NCI-H2171 (cell line): ENCODE measurements at regions not wholly inside any gene's neighbourhood (a gene's known extent, or its start where the extent isn't known, plus 50 kb on each side); places are given as distances from the start of the nearest gene placed in this dataset.

Experiments
- DNase-seq: peaks from one replicate; lab custom pipeline; 2025; lab: John Stamatoyannopoulos, UW

DNA sequence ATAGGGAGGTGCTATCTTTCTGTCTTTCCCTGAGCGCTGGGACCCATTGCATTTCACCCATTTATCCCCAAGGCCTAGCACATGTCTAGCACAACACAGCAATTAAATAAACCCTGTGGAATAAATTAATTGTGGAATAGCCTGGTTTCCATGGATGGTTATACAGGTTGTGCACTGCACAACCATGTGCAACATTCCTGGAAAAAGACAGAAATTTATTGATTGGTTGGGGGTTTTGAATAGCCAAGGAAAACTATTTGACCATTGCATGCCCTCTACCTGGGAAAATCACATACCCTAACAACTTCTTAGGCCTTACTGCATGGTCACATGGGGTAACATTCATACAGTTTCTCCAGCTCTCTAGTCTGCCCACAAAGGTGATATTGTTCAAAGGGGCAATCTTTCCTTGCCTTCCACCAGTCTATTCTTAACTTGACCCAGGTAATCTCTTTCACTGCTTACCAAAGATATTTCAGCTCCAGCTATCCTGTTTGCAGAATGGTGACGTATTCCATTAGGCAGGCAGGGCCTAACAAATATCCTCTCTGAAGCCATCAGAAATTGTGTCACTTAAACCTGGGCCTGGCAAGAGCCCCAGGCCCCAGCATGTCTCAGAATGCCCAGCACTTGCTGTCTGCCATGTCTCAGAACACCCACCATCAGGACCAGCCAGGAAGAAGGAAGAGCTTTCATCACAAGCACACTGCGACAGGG, 157.9 kb upstream of the RAB4A start:
- no peak for DNase-seq

DNA sequence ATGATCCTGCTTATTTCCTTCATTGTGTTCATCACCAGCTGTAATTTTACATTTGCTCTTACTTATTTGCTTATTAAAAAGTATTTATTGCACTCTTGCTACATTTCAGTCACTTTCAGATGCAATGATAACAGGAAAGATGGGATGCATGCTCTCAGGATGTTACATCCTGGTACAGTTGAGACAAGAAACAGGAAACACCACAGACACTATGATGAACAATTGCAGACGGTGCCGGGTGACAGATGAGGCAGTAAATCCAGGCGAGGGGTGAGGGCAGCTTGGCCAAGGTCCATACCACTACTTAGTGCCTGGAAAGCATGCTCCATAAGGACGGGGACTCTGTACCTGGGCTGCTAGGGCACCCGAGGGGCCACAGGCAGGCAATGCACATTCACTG, 156.6 kb upstream of the RAB4A start:
- DNase-seq: no peak

DNA sequence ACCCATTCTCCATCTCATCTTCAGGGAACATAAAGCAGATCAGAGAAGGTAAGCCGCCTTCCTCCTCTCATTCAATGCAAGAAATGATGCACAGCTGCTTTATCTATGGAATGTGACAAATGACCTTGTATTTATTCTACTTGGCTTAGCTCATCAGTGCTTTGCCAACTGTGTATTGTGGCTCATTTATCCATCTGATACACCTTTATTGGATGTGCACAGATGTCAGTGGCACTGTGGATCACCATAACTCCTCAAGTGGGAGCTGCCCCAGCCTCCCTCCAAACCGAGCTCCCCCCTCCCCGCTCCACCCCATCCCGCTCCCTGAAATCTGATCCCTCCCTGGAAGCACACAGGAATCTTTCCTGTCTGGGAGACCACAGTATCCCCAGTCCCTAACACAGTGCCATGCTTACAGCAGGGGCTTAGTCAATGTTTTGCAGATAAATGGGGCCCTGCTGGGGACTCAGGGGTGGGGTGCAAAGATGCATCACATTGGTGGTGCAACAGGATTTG, 156.0 kb upstream of the RAB4A start:
- peak; percentile 88 for DNase-seq

DNA sequence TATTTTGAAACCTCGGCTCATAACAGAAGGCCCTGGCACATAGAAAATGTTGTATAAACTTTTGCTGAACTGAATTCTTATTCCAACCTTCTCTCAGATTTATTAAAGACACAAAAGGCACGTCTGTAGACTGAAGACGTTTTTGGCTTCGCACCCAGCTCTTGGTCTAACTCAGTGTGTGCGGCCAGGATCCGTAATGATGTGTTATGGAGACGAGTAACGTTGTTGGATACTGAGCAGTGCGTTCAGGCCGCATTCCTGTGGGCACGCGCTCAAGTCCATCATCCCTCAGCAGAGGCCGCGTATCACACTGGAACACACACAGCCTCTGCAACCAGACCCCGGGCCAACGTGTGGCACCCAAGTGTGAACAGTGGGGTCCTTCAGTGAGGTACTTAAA, 154.8 kb upstream of the RAB4A start:
- DNase-seq: no peak

DNA sequence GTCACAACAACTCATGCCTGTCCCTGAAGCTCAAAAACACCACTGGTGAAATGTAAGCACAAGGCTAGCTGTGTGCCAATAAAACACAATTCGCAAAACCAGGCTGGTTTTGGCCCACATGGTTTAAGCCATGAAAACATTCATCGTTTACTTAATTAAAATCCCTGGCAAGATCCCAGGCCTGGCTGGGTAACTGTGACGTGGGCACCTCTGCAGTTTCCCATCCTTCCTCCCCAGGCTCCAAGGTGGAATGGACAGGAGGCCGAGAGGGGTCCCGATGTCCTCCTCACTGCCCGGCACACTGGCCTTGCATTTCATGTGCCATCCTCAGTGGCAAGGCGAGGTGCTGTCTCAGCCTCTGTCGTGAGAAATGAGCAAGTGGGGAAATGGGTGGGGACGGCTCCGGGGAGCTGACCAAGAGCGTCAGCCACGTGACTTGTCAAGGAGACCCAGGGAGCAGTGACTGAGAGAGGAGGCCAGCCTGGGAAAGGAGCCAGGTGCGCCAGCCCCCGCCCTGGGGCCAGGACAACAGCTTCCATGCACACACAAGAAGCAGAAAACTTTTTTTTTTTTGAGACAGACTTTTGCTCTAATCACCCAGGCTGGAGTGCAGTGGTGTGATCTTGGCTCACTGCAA, 153.1 kb upstream of the RAB4A start:
- no peak for DNase-seq

DNA sequence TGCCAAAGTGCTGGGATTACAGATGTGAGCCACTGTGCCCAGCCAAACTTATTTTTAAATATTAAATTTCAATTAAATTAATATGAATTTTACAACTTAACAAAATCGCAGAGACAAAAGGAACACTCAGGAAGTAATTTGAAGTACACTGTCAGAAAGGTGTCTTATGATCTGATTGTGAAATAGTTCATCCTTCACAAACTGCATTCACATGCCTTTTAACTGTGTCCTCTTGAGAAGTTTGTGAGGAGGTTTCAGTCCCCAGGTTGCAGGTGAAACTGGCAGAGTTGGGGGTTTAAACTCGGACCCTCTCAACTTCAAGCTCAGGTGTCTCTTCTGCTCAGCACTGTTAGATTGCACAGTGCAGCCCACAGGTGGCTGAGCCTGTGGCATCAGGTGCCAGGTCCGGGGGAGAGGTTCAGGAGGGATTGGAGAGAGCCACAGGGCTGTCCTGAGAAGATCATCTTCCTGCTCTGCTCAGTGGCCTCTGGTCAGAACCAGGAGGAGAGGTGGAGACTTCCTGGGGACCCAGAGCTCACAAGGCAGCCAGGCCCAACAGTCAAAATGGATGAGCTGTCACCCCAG, 152.3 kb upstream of the RAB4A start:
- no peak for DNase-seq

DNA sequence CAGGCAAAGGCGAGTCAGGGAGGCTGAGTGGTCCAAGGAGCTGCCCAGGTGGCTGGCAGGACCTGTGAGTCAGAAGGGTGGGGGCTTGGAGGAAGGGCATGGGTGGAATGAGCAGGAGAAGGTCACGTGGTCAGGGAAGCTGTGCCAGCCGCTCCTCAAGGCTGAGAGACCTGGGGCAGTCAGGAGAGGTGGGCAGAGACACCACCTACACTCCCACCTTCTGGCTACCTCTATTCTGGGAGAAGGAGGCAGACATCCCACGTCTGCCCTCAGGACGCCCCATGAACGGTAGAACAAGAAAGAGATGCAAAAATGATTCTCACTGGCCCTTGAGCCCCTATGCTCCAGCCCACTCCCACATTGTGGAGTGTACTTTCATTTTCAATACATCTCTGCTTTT, 151.8 kb upstream of the RAB4A start:
- no peak for DNase-seq

DNA sequence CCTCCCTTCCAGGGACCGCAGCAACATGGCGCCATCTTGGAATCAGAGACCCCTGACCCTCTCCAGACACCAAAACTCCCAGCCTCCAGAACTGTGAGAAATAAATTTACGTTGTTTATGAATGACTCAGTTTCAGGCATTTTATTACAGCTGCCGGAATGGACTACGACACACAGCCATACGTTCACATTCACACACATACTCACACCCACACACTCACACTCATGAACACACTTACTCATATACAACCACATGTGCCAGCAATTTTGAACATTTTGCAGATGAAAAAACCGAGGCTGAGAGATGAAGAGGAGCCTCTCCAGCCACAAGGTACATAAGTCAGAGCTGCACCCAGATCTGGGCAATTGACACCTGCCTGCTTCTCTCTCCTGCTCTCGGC, 151.0 kb upstream of the RAB4A start:
- no peak for DNase-seq

DNA sequence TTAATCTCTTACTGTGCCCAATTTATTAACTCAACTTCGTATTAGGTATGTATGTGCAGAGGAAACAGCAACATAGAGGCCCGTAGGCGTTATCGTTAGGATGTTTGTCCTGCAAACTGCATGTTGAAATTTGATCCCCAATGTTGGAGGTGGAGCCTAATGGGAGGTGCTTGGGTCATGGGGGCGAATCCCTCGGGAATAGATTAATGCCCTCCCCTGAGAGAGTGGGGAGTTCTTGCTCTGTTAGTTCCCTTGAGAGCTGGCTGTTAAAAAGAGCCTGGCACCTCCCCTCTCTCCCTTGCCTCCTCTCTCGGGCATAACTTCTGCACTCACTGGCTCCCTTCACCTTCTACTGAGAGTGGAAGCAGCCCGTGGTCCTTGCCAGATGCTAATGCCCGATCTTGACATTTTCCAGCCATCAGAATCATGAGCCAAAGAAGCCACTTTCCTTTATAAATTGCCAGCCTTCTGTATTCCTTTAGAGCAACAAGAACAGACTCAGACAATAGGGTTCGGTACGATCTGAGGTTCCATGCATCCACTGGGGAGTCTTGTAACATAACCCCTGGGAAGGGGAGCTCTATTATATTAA, 149.0 kb upstream of the RAB4A start:
- peak; percentile 37 for DNase-seq

DNA sequence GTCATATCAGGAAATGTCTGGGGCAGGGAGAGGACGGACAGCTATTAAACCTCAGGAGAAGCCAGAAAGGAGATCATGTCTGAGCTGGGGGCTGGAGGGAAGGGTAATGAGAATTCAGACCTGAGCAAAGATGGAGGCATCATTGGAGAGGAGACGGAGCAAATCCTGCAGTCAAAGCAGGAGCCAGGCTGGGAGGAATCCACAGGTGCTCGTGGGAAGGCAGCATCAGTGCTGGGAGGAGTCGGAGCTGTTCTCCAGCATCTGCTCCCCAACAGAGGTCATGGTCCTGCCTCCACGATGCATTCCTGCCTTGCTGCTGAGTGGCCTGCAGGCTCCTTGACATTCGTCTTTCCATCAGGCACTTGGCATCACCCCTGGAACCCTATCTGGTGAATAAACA, 148.3 kb upstream of the RAB4A start:
- DNase-seq: no peak

DNA sequence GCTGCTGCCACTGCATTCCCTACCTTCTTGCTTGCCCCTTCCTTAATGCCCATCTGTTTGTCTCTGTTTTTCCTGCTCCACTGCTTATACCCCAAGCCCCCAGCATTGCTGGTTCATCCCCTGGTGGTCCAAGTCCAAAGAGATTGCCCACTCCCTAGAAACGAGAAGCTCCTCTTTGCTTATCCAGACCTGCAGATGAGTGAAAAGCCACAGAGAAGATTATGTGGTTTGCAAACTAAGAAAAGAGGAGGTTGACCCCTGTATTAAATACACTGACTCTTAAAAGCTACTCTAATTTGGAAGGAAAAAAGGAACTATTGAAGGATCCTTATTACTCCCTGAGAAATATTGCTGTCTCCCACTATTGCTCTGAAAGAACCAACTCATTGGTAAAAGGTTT, 146.8 kb upstream of the RAB4A start:
- DNase-seq: no peak

DNA sequence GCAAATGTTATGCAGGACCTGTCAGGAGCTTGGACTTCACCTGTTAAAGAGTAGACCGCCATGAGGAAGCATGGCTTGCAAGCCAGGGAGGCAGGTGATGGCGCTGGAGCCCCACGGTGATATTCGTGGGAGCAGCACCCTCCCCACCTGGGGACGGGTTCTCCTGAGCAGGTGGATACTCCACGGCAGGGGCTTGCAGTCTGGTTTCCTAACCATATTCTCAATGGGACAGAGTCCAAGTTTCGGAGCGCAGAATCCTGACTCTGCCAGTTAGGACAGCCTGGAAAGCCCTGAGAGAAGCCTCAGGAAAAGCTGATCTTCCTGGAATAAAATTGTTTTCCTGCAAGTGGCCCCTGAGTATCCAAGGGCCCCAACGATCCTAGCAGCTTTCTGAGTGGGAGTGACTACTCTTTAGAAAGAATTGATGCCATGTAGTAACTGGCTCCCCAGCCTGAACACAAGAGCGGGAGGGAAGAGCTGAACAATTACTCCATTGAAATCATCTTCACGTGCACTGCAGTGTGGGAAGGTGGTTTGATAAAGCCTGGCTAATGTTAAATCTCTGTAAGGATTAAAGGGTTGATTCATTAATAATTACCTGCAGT, 146.3 kb upstream of the RAB4A start:
- DNase-seq: no peak

DNA sequence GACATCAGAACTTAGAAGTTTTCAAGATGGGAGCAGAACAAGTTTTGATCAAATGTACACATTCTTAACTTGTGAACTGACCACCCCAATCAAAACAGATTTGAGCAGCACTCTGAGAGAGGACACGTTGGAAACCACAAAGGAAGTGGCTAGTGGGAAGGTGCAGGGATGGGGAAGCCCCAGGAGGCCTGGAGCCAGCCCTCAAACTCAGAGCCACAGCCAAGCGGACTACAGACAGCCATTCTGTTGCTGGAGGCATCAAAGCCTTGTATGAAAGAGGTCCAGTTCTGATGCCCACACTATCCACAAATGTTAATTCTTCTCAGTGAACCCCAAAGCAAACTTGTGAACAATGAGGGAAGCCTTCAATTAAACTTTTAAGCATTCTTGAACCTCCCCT, 143.6 kb upstream of the RAB4A start:
- no peak for DNase-seq

DNA sequence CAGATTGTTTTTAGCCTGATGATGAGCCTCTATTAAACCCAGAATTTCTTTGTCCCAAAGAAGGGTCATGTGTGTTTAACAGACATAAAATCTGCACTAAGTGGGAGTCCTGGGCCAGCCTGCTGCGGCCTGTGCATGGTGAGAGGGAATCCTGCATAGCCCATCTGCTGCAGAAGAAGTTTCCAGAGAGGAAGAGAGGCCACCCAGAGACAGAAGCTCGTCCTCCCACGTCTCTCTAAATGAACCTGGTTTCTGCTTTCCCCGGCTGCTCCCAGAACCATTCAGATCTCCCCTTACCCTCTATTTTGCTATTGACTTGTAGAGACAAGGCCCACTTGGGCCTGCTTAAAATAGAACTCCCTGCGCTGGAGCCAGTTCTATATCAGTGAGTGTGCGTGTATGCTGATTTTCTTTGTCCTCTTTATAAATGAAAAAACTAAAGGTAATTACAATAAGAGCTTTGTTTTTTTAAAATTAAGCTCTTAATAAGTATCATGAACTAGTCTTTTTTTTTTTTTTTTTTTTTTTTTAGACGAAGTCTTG, 142.8 kb upstream of the RAB4A start:
- no peak for DNase-seq

DNA sequence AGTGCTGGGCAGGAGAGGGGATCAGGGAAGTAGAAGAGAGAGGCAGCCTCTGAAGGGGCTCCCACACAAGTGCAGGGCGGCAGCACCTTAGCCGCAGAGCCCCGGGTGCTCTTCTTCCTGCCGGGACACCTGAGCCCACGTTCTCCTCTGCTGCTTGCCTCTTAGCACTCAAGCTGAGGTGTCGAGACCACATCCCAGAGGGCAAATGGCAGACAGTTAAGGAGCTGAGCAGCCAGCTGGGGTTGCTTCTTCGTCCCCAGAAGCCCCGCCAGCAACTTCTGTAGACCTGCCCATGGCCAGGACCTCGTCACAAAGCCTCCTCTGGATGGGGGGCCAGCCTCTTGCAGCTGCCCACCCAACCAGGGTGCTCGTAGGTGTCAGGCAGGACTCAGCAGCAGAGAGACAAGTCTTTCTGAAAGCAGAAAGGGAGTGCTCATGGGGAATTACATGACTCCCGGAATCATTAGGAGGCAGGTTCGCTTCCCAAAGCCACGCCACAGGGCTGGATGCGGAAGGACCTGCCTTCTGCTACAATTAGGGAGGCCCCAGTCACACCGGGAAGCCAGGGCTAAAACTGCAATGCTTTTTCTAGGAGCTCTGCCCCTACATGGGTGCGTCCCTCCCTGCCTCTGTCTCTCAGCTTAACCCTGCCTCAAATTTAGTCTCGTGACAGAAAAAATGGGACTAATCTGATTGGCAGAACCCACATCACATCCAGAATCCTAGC, 141.4 kb upstream of the RAB4A start:
- no peak for DNase-seq

DNA sequence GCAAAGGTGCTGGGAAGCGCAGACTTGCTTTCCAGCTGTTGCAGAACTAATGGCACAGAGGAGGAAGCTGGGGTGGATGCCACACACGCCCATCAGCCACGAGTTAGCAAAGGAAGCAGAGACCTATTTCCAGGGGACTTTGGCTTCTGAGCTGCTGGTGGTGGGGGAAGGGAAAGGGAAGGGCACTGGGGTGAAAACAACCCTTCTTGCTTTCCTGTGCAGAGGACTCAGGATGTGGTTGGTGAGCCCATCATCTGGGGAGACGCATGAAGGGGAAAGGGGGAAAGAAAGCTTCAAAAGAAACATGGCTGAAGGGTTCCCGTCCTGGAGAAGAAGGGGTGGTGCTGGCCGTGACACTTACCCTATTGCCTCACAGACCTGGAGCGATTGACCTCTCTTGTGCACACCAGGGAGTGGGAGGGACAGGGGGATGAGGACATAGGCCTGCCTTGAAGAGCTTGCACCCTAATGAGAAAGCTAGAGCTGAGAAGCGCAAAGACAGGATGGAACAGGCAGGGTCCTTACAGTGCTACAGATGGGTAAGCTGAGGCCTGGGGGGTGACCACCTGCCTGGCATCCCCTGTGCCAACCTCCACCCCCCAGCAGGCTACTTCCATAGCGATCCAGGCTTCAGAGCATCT, 140.8 kb upstream of the RAB4A start:
- DNase-seq: no peak

DNA sequence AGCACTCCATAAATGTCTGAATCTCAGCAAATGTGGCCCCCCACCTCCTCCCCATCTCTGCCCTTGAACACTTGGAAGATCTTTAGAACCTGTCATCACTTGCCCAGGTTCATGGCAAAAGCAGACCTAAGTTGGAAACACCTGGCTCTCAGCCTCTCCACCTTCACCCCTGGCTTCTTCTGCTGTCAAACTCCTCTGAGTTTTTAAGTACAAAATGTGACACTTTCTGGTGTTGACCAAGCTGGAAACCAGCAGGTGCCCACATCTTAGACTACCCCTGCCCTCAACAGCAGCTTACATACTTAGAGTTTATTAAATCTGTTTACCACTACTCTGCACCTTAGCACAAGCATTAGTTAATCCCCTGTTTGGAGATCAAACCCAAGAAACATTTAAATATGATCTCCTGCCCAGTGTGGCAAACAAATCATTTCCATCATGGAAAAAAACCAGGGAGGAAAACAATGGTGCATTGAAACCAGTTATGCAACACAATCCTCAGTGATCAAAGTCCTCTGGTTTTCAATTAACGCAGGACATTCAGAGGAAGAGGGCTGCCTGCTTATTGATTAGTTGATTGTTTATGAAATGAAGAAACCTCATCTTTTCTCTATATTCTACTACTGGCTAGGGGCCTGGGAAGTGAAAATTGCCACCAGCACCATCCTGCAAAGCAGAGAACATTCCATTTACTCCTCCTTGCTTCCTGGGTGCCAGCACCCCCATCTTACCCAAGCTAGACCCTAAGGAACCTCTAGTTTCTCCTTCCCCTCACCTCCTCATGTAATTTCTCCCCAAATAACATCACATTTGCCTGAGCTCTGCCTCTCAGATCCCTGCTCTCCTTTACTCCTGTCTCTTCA, 139.4 kb upstream of the RAB4A start:
- no peak for DNase-seq

DNA sequence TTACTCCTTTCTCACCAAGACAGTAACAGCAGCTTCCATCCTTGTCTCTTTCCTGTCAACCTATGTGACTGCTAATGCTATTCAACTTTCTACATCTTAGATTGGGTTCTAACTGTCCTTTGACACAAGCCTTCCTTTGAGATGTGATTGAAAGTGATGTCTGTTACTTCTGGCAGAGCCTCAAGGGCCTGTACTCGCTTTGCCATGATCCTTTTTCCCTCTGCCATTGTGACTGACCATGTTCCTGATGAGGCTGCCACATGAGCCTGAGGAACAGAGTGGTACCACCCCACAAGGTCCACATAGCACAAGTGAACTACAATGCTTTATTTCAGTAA, 138.8 kb upstream of the RAB4A start:
- no peak for DNase-seq

DNA sequence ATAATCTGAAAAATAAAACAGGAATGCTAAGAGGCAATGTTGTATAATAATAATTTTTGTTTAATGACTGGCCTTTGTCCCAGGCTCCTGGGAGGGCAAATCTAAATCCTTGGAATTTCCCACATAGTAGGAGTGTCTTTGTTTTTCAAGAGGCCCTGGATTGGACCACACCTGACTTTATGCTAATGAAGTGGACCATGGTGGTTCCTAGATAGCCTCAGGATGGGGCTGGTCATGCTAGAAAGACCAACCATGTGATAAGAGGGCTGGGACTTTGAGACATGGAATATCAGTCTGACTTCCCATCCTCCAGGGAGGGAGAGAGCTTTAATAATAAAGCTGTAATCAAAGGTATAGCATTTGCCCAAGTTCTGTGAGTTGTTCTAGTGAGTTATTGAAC, 138.2 kb upstream of the RAB4A start:
- no peak for DNase-seq

DNA sequence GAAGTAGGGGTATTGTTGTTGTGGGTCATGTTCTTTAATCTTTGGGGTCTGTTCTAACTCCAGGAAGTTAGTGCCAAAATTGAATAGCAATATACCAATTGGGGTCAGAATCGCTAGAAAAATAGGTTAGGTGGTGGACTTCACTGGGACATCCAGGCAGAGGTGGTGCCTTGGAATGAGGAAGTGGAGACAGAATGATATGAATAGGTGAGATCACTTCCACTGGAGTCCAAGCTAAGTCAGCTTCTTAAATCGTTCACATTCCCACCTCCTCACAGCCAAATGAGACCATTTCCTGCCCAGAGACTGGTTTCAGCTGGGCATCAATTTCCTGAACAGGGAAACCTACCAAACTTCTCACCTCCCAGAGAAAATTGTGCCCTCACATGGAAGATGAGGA, 137.8 kb upstream of the RAB4A start:
- DNase-seq: no peak
